GM23338 (cell line): ENCODE measurements at regions not wholly inside any gene's neighbourhood (a gene's known extent, or its start where the extent isn't known, plus 50 kb on each side); places are given as distances from the start of the nearest gene placed in this dataset.

Experiments used
- CREB1 ChIP-seq: fragments of 250-450 bp; sonication (Bioruptor Pico); IDR thresholded peaks from 2 replicates; pipeline ENCODE4 v1.5.0; 2020; ENCODE audit warnings: low read depth, mild to moderate bottlenecking, moderate library complexity
- CTCF ChIP-seq, 2 experiments: fragments of 200-600 bp in 1 of 2; sonication (generic) in 1 of 2; conservative IDR thresholded peaks; 2 replicates each; pipeline versions ENCODE4 v1.5.1 to v1.6.1; 2016 to 2017; ENCODE audit warnings: antibody characterized with exemption in 2 of 2, low read depth in 2 of 2, mild to moderate bottlenecking in 2 of 2, moderate library complexity in 1 of 2
- EZH2 ChIP-seq: fragments of 200-600 bp; sonication (generic); IDR thresholded peaks from one replicate; pipeline ENCODE4 v1.8.0; 2017; ENCODE audit warnings: antibody characterized with exemption, mild to moderate bottlenecking, low read depth; ENCODE audit not compliant: unreplicated experiment
- EZH2phosphoT487 ChIP-seq: fragments of 200-600 bp; sonication (generic); IDR thresholded peaks from one replicate; pipeline ENCODE4 v1.8.1; 2018; ENCODE audit warnings: antibody characterized with exemption; ENCODE audit not compliant: unreplicated experiment
- POLR2AphosphoS5 ChIP-seq: IDR thresholded peaks from 2 replicates; pipeline ENCODE4 v1.6.1; 2016; ENCODE audit warnings: antibody characterized with exemption, low read depth

- TF ChIP-seq CTCF (conservative IDR thresholded peaks at IDR 0.05; ENCODE audit: low read depth in 2 of 2) (no peak; a peak in 1 of 4 replicates), POLR2AphosphoS5 (no peak), EZH2 (no peak), EZH2phosphoT487 (no peak), CREB1 (no peak)
These were observed 89.0 kb downstream of the LUZP4 start for GRCh38 chrX:115378471-115378870.
